Right lobe of liver (tissue), 4 donors: ENCODE measurements at regions not wholly inside any gene's neighbourhood (a gene's known extent, or its start where the extent isn't known, plus 50 kb on each side); places are given as distances from the start of the nearest gene placed in this dataset.

Experiments used
- CTCF ChIP-seq, 4 donors: fragments of 200-600 bp in 3 of 4; fragments of 450-650 bp in 1 of 4; IDR thresholded peaks; one replicate each; pipeline versions ENCODE4 v1.5.1 to v1.8.0; 2016 to 2022; ENCODE audit warnings: antibody characterized with exemption in 4 of 4, mild to moderate bottlenecking in 2 of 4
- POLR2A ChIP-seq: fragments of 450-650 bp; IDR thresholded peaks from one replicate; pipeline ENCODE4 v1.6.1; 2017; ENCODE audit warnings: antibody characterized with exemption, mild to moderate bottlenecking
- donor health status: DM: no; HTN: no; CAD: no.
- donor health status: DM: no; HTN: no; CAD: no.
- donor health status: DM: no; HTN: yes; CAD: no.

DNA sequence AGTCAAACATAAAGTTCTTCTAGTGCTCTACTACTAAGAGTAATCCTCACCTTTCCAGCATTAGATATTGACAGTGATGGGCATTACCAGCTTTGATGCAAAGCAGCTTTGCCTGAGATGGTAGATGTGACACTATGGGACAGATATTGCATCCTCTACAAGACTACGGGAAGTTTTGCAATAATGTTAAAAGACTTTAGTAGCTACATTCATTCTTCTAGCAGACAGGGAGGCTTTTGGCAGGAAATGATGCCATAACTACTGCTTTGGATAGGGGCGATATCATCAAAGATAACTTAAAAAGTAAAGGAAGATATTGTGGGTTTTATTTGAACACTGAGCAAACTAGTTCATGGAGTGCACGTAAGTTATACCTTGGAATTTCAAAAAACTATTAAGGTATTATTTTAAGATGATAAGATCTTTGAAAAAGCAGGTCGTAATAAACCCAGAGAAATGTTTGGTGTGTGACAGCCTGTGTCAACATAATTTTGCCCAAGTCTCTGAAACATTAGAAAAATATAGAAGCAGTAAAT lies 368.3 kb upstream of the TMPRSS15 start:
- TF ChIP-seq CTCF (IDR thresholded peaks at IDR 0.05) (no peak), POLR2A (no peak)
